ENCODE measurements at regions not wholly inside any gene's neighbourhood (a gene's known extent, or its start where the extent isn't known, plus 50 kb on each side); places are given as distances from the start of the nearest gene placed in this dataset.
"Not testable (repeated sequence)": the region's sequence is repeated elsewhere in the genome, so short reads cannot be mapped to it uniquely, and the experiment has no call there.

- no peak for DNase-seq
Measured at GRCh38 chr6:140192018-140192417, 817.6 kb upstream of the CITED2 start.

GRCh38 chr6:140189263-140189662, 814.8 kb upstream of the CITED2 start:
- not testable (repeated sequence) for DNase-seq

DNA sequence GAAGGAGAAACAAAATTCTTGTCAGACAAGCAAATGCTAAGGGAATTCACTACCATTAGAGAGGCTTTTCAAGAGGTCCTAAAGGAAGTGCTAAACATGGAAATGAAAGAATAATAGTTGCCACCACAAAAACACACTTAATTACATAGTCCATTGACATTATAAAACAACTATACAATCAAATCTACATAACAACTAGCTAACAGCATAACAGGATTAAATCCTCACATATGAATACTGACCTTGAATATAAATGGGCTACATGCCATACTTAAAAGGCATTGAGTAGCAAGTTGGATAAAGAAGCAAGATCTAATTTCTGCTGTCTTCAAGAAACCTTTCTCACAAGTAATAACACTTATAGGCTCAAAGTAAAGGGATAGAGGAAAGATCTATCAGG, 811.5 kb upstream of the CITED2 start:
- DNase-seq = no peak

GRCh38 chr6:140183881-140184280, 809.4 kb upstream of the CITED2 start:
- DNase-seq = no peak

DNA sequence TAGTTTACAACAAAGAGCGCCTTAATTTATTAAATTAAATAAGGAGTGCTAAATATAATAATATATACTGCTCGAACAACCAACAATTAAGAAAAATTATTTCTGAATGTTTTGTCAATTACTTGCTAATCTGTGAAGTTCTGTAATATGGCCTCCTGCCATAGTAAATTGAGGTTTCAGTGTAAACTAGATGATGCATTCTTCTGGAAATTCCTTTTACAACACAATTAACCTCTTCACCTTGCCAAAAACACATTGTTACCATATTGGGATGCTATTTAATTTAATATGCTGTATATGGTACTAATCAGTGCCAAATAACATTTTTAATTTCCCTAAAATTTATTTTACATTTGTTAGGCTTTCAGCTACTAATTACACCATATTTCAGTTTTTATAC, 808.4 kb upstream of the CITED2 start:
- no peak for DNase-seq

- no peak for DNase-seq
Measured at GRCh38 chr6:140181876-140182275, 807.4 kb upstream of the CITED2 start.

GRCh38 chr6:140180306-140180705, 805.9 kb upstream of the CITED2 start:
- no peak for DNase-seq

DNA sequence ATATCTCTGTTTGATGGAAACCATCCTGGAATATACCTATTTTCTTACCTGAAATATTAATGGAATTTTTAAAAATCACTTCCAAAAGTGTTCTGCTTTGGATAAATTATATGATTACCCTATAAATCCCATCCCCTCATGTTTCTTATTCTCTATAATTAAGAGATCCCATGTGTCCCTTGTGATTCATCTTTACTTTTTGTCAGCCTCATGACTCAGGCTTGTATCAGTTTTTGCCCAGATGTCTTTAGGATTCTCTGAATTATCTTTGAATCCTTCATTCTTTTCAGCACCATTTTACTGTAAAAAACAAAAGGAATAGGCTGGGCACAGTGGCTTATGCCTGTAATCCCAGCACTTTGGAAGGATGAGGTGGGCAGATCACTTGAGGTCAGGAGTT, 804.5 kb upstream of the CITED2 start:
- no peak for DNase-seq

DNA sequence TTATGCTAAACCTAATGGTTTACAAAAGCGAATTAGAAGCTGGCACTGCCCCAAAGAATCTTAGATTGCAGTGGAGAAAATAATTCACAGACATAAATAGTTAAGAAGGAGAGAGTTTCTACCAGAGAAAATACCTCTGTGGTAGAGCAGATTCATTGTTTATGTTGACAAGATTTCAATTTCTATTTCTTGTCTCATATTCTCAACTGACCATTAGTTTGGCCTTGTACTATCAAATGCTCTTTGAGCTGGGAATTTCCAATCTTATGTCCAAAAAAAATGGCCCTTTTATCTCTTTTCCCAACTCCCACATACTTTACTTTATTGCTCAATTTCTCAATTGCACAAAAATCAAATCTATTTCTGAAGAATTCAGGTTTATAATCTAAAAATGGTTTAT, 804.1 kb upstream of the CITED2 start:
- no peak for DNase-seq

DNA sequence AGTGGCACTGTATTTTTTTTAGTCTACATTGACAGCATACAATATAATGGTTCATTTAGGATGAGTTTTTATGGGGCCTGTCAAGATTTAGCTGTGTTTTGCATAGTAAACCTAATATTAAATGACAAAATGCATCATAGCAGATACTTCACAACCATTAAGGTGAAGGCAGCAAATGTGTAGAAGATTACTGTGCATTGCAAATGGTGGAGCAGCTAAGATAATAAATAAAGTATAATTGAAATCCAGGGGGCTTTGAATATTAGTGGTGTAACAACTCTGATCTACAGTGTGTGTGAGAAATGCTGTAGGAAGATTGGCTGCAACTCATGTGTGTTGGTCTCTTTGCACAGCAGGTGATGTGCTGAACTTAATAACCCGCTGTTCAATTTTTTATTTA, 801.9 kb upstream of the CITED2 start:
- DNase-seq = no peak

GRCh38 chr6:140175486-140175885, 801.0 kb upstream of the CITED2 start:
- DNase-seq = no peak

DNA sequence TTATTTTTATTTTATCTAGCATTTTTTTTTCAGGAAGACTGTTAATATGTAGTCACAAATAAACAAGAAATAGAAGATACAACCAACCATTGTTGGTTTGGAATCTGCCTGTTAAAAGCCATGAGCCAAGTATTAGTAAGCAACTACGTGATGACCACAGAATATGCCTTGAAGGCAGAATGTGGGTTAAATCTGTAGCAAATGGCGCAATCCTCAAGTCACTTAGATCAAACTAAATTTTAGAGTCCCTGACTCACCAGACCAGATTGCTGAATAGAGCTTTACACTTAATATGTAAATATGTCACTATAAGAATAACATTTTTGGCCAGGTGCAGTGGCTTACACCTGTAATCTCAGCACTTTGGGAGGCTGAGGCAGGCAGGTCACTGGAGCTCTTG, 800.1 kb upstream of the CITED2 start:
- no peak for DNase-seq

- DNase-seq = no peak
Measured at GRCh38 chr6:140168365-140168764, 793.9 kb upstream of the CITED2 start.

DNA sequence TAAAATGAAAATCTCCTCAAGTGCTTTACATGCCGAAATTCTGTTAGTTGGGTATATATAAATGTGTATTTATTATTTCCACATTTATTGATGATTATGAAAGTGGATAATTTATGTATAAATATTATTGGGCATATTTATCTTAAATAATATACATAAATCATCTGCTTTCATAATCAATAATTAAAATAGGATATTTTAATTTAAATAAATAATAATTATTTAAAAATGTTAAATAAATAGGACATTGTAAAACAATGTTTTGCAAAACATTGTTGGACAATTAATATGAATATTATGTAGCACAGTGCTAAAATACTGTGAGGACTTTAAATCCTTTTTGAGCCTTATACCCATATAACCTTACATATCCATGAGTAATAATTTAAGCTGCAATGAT, 786.5 kb upstream of the CITED2 start:
- no peak for DNase-seq

DNA sequence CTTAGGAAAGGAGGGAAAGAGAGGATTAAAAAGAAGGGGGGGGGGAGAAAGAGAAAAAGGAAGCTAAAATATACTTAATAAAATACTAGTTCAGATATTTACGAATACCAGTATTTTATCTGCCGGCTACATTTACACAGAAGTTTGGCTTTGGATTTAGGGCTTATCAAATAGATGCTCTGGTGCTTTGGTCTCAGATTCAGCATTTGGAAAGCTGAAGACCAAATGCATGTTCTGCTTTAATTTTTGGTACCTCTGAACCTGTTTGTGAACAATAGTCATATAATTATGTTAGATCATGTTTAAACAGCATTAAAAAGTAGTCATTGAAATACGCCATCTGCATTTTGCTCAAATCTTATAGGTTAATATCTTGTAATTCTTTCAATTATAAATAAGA, 786.0 kb upstream of the CITED2 start:
- DNase-seq = no peak

GRCh38 chr6:140156131-140156530, 781.7 kb upstream of the CITED2 start:
- DNase-seq = no peak

- no peak for DNase-seq
Measured at GRCh38 chr6:140155451-140156126, 781.1 kb upstream of the CITED2 start.

DNA sequence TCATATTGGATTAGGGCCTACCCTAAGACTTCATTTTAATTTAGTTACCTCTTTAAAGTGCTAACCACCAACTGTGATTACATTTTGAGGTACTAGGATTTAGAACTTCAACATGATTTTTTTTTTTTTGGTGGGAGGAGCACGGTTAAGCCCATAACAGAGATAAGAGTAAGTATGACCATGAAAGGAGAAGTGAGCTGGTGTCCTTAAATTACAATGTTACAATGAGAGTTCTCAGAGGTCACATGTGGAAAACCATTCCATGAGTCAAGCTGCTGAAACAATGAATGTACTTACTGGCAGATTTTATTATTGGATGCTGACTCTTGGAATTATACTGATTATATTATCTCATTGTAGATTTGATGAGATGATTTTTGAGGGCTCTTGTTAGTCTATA, 779.3 kb upstream of the CITED2 start:
- no peak for DNase-seq

GRCh38 chr6:140147825-140148814, 773.7 kb upstream of the CITED2 start:
- not testable (repeated sequence) for DNase-seq

GRCh38 chr6:140140891-140141290, 766.4 kb upstream of the CITED2 start:
- DNase-seq = no peak

- DNase-seq = no peak
Measured at GRCh38 chr6:140138311-140139010, 764.0 kb upstream of the CITED2 start.

DNA sequence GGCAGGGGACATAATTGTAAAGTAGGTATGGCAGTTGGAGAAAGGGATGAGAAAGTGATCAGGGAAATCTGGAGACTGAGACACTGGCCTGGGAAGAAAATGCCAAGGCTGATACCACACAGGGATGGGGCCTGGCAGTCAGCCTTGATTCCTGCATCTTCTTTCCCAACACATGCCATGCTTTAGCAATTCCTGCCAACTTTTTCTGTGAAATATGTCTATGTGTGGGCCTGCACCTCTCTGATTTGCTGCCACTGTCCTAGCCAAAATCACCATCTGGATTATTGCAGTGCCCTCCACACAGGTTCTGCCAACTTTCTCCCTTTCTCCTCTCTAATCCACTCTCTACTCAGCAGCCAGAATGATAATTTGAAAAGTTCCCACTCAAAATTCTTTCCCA, 759.8 kb upstream of the CITED2 start:
- no peak for DNase-seq

- DNase-seq = no peak
Measured at GRCh38 chr6:140130074-140130473, 755.6 kb upstream of the CITED2 start.

DNA sequence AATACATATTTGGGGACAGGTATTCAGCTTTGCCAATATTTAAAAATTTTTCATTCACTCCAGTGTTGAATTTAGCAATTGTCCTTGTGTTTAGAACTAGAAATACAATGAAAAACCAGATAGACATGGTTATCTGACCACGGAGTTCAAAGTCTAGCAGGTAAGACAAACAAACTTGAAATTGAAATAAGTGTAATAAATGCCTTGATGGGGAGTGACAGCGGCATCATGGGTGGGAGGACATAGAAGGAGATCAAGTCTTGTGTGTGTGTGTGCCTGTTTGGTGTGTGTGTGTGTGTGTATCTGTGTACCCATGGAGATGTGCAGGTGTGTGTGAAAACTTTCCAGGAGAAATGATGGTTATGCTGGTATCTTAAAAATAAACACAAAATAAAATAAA, 750.0 kb upstream of the CITED2 start:
- DNase-seq = no peak
